Smooth muscle cell (in vitro differentiated cells): ENCODE measurements at regions not wholly inside any gene's neighbourhood (a gene's known extent, or its start where the extent isn't known, plus 50 kb on each side); places are given as distances from the start of the nearest gene placed in this dataset.

Experiments used
- DNase-seq: peaks from one replicate; lab custom pipeline; 2025; ENCODE audit not compliant: unreplicated experiment; lab: John Stamatoyannopoulos, UW
- H2AFZ ChIP-seq: fragments of 200-600 bp; sonication (generic); 2 replicates; pipeline ENCODE4 v1.6.0; 2016; ENCODE audit warnings: antibody characterized with exemption, low read depth, mild to moderate bottlenecking
- H3F3A ChIP-seq: fragments of 200-600 bp; sonication (generic); 2 replicates; pipeline ENCODE4 v1.6.0; 2017; ENCODE audit warnings: antibody characterized with exemption, low read depth
- H3K27ac ChIP-seq: fragments of 200-600 bp; sonication (generic); 2 replicates; pipeline ENCODE4 v1.5.1; 2016; ENCODE audit warnings: low read depth, mild to moderate bottlenecking
- H3K27me3 ChIP-seq: fragments of 200-600 bp; sonication (generic); 2 replicates; pipeline ENCODE4 v1.6.1; 2016; ENCODE audit warnings: low read depth, mild to moderate bottlenecking
- H3K36me3 ChIP-seq: fragments of 200-600 bp; sonication (generic); 2 replicates; pipeline ENCODE4 v1.5.1; 2016; ENCODE audit warnings: low read depth
- H3K4me1 ChIP-seq: fragments of 200-600 bp; sonication (generic); 2 replicates; pipeline ENCODE4 v1.5.1; 2016; ENCODE audit warnings: low read depth
- H3K4me2 ChIP-seq: fragments of 200-600 bp; sonication (generic); 2 replicates; pipeline ENCODE4 v1.6.0; 2016; ENCODE audit warnings: mild to moderate bottlenecking
- H3K4me3 ChIP-seq: fragments of 200-600 bp; sonication (generic); 2 replicates; pipeline ENCODE4 v1.5.1; 2016; ENCODE audit warnings: mild to moderate bottlenecking
- H3K79me2 ChIP-seq: fragments of 200-600 bp; sonication (generic); 2 replicates; pipeline ENCODE4 v1.6.0; 2016; ENCODE audit warnings: low read depth, mild to moderate bottlenecking
- H3K9ac ChIP-seq: fragments of 200-600 bp; sonication (generic); 2 replicates; pipeline ENCODE4 v1.6.0; 2016; ENCODE audit warnings: low read depth
- H3K9me3 ChIP-seq: fragments of 200-600 bp; sonication (generic); replicated peaks from 2 replicates; pipeline ENCODE4 v1.5.1; 2016; ENCODE audit warnings: low read depth
- H4K20me1 ChIP-seq: fragments of 200-600 bp; sonication (generic); 2 replicates; pipeline ENCODE4 v1.6.0; 2016; ENCODE audit warnings: low read depth
- CTCF ChIP-seq: fragments of 200-600 bp; sonication (generic); IDR thresholded peaks from 2 replicates; pipeline ENCODE4 v1.5.1; 2017; ENCODE audit warnings: borderline replicate concordance, mild to moderate bottlenecking, antibody characterized with exemption; ENCODE audit not compliant: insufficient read depth, poor library complexity, severe bottlenecking
- WGBS: methylation state at CpG from one replicate; pipeline ENCODE4 v1.1.7; 2016; ENCODE audit warnings: low lambda C conversion rate; 5-methylcytosine and 5-hydroxymethylcytosine counted together

- no peak overlapping the region for H3K27ac ChIP-seq
- no peak overlapping the region for H2AFZ ChIP-seq
- H3K4me2 ChIP-seq = no peak overlapping the region
- no peaks in the 10 kb centered on the region for H3F3A ChIP-seq
- no peaks in the 10 kb centered on the region for H3K9me3 ChIP-seq
- 86% methylated on average over 1 of the region's 1 CpG for WGBS
- no peaks in the 10 kb centered on the region for H4K20me1 ChIP-seq
- H3K4me3 ChIP-seq = no peak overlapping the region
- H3K4me1 ChIP-seq = no peaks in the 10 kb centered on the region
- H3K27me3 ChIP-seq = no peaks in the 10 kb centered on the region
- no peak for DNase-seq
- H3K36me3 ChIP-seq = no peaks in the 10 kb centered on the region
- no peaks in the 10 kb centered on the region for H3K79me2 ChIP-seq
- no peak for TF ChIP-seq CTCF
- H3K9ac ChIP-seq = no peak overlapping the region
These were observed 867.0 kb upstream of the SORCS1 start for GRCh38 chr10:108031505-108031904.

GRCh38 chr10:108014902-108015177, 850.3 kb upstream of the SORCS1 start:
- 85% methylated on average over 1 of the region's 1 CpG for WGBS
- H3K27me3 ChIP-seq = no peaks in the 10 kb centered on the region
- no peaks in the 10 kb centered on the region for H3K4me1 ChIP-seq
- no peaks in the 10 kb centered on the region for H4K20me1 ChIP-seq
- H3K9ac ChIP-seq = no peak overlapping the region
- H3K36me3 ChIP-seq = no peaks in the 10 kb centered on the region
- H3F3A ChIP-seq = no peaks in the 10 kb centered on the region
- no peak for DNase-seq
- no peak overlapping the region for H3K4me2 ChIP-seq
- H3K9me3 ChIP-seq = no peaks in the 10 kb centered on the region
- H3K27ac ChIP-seq = no peak overlapping the region
- no peak overlapping the region for H3K4me3 ChIP-seq
- H3K79me2 ChIP-seq = no peaks in the 10 kb centered on the region
- no peak overlapping the region for H2AFZ ChIP-seq
- no peak for TF ChIP-seq CTCF

GRCh38 chr10:108014145-108014901, 849.8 kb upstream of the SORCS1 start:
- Histone ChIP-seq H3K4me1 (no peaks in the 10 kb centered on the region), H3K4me3 (no peak overlapping the region), H3K27ac (no peak overlapping the region), H3K79me2 (no peaks in the 10 kb centered on the region), H3F3A (no peaks in the 10 kb centered on the region), H3K4me2 (no peak overlapping the region), H3K36me3 (no peaks in the 10 kb centered on the region), H3K9ac (no peak overlapping the region), H3K27me3 (no peaks in the 10 kb centered on the region), H2AFZ (no peak overlapping the region), H3K9me3 (no peaks in the 10 kb centered on the region), H4K20me1 (no peaks in the 10 kb centered on the region)
- DNase-seq = no peak
- no peak for TF ChIP-seq CTCF
- 90% methylated on average over 4 of the region's 4 CpGs for WGBS

GRCh38 chr10:108005627-108006026, 841.1 kb upstream of the SORCS1 start:
- Histone ChIP-seq H3K27me3 (no peaks in the 10 kb centered on the region), H4K20me1 (no peaks in the 10 kb centered on the region), H3K27ac (no peak overlapping the region), H3K9me3 (no peaks in the 10 kb centered on the region), H3K4me2 (no peak overlapping the region), H3K4me1 (no peaks in the 10 kb centered on the region), H3K36me3 (no peaks in the 10 kb centered on the region), H3K9ac (no peak overlapping the region), H3F3A (no peaks in the 10 kb centered on the region), H3K4me3 (no peak overlapping the region), H2AFZ (no peak overlapping the region), H3K79me2 (no peaks in the 10 kb centered on the region)
- DNase-seq = no peak
- no peak for TF ChIP-seq CTCF
